Activated T-cell treated with anti-CD3 and anti-CD28 coated beads for 48 hours (primary cell): ENCODE measurements at regions not wholly inside any gene's neighbourhood (a gene's known extent, or its start where the extent isn't known, plus 50 kb on each side); places are given as distances from the start of the nearest gene placed in this dataset.
"Not testable (repeated sequence)": the region's sequence is repeated elsewhere in the genome, so short reads cannot be mapped to it uniquely, and the experiment has no call there.

ENCODE experiments used
- DNase-seq: peaks from one replicate; pipeline ENCODE4 v3.0.0-alpha.2; 2020; ENCODE audit warnings: low read depth

DNA sequence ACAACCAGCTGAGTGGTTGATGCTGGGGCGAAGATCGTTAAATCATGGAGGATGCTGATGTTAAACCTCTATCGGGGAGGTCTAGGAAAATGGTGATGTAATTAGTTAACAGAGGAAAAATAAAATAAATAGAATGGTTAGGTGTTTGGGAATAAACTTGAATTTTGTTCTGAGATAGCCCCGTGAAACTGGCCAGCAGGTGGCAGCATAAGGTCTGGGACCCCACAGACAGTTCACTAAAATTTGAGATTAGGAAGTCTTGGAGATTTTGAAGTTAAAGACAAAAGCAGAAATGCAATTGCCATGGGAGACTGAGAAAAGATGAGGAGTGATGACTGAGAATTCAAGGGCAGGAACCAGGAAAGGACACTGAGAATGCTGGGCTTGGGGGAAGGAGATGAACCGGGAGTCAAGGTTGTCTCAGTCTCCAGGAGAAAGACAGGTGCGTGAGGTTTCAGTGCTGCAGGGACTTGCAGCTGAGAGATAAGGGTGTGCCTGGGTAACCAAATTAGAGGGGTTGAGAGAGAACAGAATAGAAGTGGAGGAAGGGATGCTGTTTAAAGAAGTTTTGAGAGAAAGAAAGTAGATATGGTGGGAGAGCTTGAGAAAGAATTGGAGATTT is 248.0 kb downstream of the ZNF92 start:
- peak; percentile 2 for DNase-seq

DNA sequence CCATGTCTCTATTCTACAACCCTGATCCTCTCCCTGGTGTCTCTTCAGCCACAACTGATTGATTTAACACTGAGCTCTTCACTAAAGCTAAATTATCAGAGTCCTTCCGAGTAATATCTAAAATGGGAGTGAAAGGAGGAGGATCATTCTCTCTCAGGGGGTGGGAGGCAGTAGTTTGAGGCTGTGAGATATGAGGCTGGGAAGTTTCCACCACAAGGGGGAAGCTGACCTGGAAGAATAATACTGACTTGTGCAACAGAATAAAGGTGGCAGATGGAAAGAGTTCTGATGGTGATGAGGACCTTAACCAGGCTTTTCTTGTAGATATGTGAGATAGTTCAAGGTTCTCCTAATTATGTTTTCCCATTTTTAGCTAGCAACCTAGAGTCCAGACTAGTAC is 241.6 kb upstream of the VKORC1L1 start:
- not testable (repeated sequence) for DNase-seq

DNA sequence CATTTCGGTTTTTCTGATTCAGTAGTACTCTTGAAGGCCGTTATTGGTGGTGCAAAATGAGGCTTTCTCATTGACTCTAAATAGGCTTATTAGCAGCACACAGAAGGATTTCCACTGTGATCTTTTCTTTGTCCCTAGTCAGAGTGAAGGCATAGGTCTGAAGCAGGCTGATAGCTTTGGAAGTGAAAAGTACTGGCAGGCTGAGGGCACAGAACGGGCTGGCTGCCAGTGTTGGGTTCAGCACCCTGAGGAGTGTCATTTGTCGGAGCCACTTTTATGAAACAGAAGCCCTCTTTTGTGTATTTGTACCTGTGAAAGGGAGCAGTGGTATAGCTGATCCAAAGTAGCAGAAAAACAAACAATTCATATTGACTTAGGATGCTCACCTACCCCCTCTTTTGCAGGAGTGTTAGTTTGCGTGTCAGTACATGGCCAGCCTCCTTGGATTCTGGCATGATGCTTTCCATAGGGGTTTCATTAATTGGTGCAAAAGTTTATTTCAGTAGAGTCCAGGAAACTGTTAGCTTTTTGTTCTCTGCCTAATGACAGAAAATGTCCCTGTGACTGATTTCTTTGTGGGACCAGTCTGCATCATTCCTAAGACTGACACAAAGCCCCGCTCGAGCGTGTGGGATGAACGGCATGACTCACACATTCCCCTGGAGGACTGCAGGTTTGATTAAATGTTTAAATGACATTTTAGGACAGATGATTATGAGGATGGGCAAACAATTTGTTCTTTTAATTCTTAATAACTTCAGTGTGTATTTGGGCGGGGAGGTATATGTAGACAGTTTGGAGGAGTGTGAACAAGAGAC is 239.1 kb upstream of the VKORC1L1 start:
- DNase-seq, result not testable (repeated sequence)

DNA sequence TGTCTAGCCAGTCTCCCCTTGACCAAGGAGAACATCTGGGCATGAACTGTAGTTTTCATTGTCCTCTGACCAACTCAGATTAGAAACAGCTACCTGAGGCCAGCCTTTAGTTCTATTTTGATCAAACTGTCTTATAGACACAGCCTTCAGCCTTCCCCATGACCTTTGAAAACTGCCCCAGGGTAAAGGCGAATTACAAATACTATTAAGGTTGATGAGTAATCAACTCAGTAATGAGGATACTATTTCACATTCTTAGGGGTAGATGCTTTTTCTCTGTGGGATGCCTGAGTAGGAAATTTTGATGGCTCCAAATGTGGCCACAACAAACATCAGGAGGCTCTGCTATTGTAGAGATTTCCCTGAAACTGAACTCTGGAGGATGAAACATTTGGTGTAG is 234.0 kb upstream of the VKORC1L1 start:
- not testable (repeated sequence) for DNase-seq

DNA sequence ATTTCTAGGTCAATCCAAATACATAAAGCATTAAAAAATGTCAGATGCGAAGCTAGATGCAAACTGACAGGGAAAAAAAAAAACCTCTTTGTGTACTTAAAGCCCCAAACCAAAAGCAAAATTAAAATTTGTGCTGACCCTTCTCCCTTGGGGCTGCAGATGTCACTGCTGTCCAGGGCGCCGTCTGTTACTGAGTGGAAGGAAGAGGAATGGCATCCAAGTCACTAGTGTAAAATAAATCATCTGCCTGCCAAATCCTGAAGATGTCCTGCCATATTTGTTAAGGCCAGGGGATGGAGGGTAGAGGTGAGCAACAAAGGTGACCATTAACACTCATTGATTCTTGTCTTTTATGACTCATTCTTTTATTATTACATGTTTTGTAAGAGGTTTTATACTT is 233.2 kb upstream of the VKORC1L1 start:
- DNase-seq, result not testable (repeated sequence)

DNA sequence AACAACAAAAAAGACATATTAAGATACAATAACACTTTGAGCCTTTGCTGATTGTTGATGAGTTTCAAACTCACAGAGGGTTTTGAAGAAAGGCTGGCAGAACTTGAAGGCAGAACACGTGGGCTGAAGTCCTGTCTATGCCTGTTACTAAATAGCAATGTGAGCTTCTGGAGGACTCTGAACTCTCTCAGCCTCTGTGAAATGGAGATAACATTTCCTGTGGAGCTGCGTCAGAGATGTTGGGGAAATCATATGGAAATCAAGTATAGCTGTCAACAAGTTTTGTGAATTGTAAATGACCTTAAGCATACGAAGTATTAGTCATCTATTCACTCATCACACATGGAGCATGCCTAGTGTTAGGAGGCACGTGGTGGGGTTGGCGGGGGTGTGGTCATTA is 229.4 kb upstream of the VKORC1L1 start:
- not testable (repeated sequence) for DNase-seq

DNA sequence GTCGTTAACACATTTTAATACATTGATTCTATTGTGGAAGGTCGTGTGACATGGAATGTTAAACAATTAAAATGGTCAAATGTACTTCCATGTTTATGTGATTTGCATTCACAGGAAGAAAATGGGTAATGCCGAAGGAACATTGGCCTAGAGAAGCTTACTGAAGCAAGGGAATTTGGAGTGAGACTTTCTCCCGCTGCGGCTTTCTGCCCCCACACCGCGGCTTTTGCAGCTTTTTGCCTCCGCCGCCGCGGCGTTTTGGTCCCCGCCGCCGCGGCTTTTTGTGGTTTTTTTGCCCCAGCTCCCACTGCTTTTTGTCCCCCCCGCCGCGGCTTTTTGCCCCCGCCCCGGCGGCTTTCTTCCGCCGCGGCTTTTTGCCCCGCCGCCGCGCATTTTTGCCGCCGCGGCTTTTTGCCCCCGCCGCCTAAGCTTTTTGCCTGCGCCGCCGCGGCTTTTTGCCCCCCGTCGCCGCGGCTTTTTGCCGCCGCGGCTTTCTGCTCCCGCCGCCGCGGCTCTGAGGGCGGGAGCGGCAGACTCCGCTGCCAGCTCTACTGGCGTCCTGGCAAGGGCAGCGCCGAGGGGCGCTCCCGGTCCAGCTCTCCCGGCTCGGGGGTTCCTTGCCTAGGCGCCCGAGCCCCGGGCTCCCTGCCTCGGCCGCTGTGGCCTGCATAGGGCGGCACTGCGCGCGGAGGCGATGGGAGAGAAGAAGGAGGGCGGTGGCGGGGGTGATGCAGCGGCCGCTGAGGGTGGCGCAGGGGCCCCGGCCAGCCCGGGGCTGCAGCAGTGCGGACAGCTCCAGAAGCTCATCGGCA is 225.5 kb upstream of the VKORC1L1 start:
- not testable (repeated sequence) for DNase-seq

DNA sequence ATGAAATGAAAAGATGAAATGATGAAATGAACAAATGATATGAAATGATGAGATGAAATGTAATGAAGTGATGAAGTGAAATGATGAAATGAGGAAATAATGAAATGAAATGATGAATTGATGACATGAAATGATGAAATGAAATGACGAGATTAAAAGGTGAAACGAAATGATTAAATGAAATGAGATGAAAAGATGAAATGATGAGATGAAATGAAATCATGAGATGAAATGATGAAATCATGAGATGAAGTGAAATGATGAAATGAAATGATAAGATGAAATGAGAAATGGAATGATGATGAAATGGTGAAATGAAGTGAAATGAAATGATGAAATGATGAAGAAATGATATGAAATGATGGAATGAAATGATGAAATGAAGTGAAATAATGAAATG is 221.7 kb upstream of the VKORC1L1 start:
- not testable (repeated sequence) for DNase-seq

DNA sequence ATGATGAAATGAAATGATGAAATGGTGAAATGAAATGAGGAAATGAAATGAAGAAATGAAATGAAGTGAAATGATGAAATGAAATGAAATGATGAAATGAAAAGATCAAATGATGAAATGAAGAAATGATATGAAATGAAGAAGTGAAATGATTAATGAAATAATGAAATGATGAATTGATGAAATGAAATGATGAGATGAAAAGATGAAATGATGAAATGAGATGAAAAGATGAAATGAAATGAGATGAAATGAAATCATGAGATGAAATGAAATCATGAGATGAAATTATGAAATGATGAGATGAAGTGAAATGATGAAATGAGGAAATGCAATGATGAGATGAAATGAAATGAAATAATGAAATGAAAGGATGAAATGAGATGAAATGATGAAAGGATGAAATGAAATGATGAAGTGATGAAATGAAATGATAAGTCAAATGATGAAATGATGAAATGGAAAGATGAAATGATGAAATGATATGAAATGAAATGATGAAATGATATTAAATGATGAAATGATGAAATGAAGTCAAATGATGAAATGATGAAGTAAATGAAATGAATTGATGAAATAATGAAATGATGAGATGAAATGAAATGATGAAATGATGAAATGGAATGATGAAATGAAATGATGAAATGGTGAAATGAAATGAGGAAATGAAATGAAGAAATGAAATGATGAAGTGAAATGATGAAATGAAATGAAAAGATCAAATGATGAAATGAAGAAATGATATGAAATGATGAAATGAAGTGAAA is 220.9 kb upstream of the VKORC1L1 start:
- not testable (repeated sequence) for DNase-seq

DNA sequence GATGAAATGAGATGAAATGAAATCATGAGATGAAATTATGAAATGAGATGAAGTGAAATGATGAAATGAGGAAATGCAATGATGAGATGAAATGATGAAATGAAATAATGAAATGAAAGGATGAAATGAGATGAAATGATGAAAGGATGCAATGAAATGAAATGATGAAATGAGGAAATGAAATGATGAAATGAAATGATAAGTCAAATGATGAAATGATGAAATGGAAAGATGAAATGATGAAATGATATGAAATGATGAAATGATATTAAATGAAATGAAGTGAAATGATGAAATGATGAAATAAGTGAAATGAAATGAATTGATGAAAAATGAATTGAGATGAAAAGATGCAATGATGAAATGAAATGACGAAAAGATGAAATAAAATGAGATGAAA is 220.2 kb upstream of the VKORC1L1 start:
- not testable (repeated sequence) for DNase-seq

DNA sequence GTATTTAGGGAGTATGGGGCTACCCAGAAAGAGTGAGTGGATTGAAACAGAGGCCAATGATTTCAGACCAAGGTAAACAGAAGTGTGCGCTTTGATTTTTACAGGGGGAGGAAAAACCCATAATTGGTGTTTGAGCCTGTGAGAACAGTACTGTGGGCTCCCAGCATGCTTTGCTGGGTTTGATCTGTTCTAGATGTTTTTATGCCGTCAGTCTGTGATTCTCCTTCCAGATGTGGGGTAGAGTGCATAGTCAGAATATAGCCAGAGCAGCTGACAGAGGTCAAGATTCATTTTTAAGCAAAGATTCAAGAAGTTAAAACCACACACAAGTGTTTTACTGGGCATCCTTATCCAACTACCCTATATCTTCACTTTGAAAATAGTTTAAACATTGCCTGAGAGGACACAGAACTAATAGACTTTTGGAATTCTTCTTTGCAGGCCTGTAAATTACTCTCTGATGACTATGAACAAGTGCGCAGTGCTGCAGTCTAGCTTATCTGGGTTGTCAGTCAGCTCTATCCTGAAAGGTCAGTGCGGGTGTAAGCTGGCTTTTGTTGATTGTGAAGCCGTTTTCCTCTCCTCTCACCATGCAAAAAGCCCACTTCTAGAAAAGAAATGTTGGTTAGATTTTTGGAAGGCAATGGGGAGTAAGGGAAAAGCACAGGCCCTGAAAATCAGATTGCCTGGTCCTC is 216.2 kb upstream of the VKORC1L1 start:
- DNase-seq, result not testable (repeated sequence)

DNA sequence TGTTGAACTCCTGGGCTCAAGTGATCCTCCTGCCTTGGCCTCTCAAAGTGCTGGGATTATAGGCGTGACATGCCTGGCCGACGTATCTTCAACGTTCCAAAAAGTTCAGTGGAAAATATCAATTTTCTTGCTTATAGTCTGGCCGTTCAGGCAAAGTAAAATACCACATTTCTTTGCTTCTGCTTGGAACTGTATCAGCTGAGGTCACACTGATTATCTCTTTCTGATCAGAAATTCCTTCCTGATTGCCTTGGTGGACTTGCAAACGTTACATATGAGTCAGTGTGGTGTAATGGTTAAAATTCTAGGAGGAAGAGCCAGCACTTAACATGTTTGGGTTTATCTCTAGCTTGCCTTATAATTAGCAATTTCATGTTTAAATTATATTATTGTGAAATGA is 189.5 kb upstream of the VKORC1L1 start:
- DNase-seq, result not testable (repeated sequence)

DNA sequence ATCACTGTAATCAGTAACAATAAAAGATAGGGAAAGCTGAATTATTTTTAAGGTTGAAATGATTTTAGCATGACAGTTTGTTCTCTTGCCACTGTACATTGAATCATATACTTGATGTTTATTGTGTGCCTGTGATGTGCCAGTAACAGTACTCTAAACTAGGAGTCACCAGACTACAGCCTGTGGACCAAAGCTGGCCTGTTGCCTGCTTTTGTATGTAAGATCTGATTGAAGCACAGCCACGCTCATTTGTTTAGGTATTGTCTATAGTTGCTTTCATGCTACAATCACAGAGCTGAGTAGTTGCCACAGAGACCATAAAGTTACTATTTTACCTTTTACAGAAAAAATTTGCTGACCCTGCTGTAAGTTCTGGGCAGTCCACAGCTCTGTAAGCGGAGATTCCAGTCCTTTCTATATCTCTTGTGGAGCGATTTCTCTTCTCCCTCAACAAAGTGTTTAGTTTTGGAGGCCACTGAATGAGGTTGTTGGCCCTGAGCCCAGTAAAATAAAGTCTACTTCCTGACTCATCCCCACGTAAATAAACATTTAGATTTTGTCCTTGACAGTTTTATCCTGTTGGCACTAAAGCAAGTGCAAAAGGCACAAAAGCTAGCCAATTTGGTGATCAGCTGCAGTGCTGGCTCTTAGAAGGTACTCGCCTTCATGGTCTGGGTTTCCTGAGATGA is 173.7 kb upstream of the VKORC1L1 start:
- not testable (repeated sequence) for DNase-seq

DNA sequence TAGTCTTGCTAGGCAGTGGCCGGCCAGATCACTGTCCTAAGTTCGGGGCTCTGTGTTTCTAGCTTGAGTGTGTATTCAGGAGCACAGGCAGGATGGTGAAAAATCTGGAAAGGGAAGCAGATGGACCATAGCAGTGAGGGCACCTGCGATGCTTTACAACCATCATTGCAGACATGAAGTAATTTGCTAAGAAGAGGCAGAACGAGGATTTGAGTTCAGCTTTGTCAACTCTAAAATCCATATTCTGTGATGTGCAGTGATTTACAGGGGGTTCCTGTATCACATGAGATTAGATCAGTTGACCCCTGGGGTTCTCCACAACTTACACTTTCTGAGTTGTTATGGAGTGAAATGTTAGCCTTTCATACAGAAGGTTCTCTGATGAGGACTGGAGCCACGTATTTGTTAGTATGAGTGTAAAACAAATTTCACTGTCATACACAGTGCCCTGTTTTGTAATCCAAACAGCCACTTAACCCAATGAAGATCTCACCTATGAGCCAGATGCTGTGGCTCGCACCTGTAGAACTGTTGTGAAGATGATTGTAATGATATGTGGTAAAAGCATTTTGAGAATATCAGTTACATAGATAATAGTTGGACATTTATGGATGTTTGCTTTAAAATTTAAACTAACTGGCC is 173.0 kb upstream of the VKORC1L1 start:
- not testable (repeated sequence) for DNase-seq

DNA sequence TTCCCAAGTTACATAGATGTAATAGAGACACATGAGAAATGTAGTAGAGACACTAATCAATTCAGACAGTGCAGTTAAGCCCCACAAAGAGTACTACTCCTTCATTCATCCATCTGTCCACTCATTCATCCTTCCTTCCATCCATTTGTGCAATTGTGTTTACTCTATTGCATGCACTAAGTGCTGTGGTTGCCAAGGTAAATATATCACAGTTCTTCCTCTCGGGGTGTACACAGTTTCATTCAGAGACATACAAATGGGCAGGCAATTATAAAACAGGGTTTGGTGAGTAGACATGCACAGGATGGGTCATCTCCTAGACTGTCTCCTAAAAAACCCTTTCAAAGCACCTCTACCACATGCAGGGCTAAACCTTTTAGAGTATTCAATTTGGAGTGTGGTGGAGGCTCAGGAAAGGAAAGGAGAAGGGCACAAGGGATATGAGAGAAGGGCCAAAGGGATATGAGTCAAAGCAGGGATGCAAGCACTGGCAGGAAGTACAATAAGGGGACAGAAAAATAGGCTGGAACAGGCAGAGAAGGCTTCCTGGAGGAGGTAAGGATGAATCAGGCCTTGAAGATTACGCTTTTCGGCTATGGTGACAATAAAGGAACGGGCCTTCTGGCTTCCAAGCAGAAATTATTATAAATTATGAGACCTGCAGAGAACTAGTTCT is 153.6 kb upstream of the VKORC1L1 start:
- not testable (repeated sequence) for DNase-seq

DNA sequence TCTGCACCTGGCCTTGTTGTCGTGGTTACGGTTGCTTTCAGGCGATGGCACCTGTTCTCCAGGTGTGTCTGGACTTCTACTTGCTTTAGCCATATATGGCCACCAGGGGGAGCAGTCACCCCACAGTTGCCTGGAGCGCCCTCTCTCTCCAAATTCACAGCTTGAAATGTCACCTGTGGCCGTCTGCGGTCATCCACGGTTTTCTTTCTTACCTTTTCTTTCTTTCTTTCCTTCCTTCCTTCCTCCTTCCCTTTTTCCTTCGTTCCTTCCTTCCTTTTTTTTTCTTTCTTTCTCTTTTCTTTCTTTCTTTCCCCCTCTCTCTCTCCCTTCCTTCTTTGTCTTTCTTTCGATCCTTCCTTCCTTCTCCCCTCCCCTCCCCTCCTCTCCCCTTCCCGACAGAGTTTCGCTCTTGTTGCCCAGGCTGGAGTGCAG is 150.5 kb upstream of the VKORC1L1 start:
- peak; percentile 37 for DNase-seq

DNA sequence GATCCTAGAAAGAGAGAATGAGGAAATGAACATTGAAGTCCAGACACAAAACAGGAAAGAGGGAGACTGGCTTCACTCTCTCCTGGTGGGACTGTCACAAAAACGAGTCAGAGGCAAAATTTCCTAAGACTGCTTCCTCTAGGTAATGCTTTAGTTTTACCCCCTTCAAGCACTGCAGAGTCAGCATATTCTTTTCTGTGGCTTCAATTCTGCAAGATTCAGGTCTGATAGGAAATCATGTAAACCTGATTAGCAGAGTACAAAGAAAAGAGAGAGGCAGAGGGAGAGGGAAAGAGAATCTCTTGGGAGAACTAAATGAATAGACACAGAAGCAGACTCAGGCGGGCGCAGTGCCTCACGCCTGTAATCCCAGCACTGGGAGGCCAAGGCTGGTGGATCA is 145.7 kb upstream of the VKORC1L1 start:
- not testable (repeated sequence) for DNase-seq

DNA sequence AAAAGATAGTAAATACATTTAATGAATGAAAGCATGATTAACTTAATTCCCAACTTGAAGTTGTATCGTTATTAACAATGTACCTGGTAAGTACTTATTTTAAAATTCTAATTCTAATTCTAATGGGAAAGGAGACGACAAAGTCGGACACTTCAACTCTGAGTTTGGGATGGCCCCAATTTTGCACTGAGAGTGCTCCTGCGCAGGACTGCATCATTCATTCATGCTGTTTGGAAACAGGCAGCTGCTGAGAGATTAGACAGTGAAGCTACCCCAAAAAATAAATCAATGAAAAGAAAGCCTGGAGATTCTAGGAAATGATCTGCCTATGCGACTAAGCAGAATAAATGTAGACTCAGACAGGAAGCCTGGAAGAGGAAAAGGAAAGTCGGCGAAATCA is 141.7 kb upstream of the VKORC1L1 start:
- no peak for DNase-seq

DNA sequence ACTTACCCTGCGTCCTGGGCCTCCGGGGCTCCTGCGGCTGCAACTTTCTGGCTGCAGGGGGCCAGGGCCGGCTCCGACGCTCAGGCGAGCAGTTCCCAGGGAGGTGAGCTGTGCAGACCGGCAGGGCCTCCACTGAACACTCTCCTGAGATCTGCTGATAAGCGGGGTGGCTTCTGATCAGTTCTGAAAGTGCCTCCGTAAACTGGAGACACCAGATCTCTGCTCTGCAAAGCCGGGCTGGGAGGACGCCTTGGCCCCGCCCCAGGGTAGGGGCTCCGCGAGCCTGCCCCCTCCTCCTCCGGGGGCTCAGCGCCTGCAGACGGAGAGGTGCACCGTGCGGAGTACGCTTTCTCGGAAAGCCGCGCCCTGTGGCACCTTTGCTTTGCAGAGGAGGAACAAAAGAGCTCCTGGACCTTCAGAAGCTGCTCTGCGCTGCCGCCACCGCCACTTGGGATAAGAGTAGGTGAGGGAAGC is 141.3 kb upstream of the VKORC1L1 start:
- peak; percentile 18 for DNase-seq
